H1 (cell line): ENCODE measurements at regions not wholly inside any gene's neighbourhood (a gene's known extent, or its start where the extent isn't known, plus 50 kb on each side); places are given as distances from the start of the nearest gene placed in this dataset.

Source experiments
- CBX5 ChIP-seq: fragments of 300-800, 300-1000 bp; sonication (generic); IDR thresholded peaks from 2 replicates; pipeline ENCODE4 v1.7.1; 2016; ENCODE audit warnings: antibody characterized with exemption, low read length, low read depth
- CHD1 ChIP-seq: IDR thresholded peaks from 2 replicates; pipeline ENCODE4 v1.6.1; 2012; ENCODE audit warnings: low read depth, low read length, improper control_type of control experiment
- EZH2 ChIP-seq: fragments of 200-600 bp; sonication (generic); IDR thresholded peaks from 2 replicates; pipeline ENCODE4 v1.7.1; 2012; ENCODE audit warnings: low read depth, mild to moderate bottlenecking, moderate library complexity, low read length, inconsistent platforms; ENCODE audit not compliant: severe bottlenecking
- JUN ChIP-seq: IDR thresholded peaks from 2 replicates; pipeline ENCODE4 v1.6.1; 2011; ENCODE audit warnings: low read depth, mild to moderate bottlenecking, improper control_type of control experiment, low read length
- USF2 ChIP-seq: IDR thresholded peaks from 2 replicates; pipeline ENCODE4 v1.6.1; 2011; ENCODE audit warnings: low read length, improper control_type of control experiment
- TF ChIP-seq, protein P1 (sequence below), 3 experiments: IDR thresholded peaks; 1 replicate in 2 of 3; 2 replicates in 1 of 3; pipeline versions ENCODE4 v1.5.1 to v1.6.1; 2011; ENCODE audit warnings: low read length in 3 of 3, mild to moderate bottlenecking in 3 of 3, inconsistent platforms in 2 of 3, low read depth in 1 of 3, moderate library complexity in 1 of 3; ENCODE audit not compliant: insufficient read depth in 1 of 3; ENCODE audit errors: control extremely low read depth in 1 of 3

- TF ChIP-seq JUN = no peak
- TF ChIP-seq, protein P1, sequence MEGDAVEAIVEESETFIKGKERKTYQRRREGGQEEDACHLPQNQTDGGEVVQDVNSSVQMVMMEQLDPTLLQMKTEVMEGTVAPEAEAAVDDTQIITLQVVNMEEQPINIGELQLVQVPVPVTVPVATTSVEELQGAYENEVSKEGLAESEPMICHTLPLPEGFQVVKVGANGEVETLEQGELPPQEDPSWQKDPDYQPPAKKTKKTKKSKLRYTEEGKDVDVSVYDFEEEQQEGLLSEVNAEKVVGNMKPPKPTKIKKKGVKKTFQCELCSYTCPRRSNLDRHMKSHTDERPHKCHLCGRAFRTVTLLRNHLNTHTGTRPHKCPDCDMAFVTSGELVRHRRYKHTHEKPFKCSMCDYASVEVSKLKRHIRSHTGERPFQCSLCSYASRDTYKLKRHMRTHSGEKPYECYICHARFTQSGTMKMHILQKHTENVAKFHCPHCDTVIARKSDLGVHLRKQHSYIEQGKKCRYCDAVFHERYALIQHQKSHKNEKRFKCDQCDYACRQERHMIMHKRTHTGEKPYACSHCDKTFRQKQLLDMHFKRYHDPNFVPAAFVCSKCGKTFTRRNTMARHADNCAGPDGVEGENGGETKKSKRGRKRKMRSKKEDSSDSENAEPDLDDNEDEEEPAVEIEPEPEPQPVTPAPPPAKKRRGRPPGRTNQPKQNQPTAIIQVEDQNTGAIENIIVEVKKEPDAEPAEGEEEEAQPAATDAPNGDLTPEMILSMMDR (IDR thresholded peaks at IDR 0.05; ENCODE audit: control extremely low read depth in 1 of 3, insufficient read depth in 1 of 3, low read depth in 1 of 3, low read length in 3 of 3) = no peak
- TF ChIP-seq CHD1 = no peak
- TF ChIP-seq CBX5 = no peak
- no peak for TF ChIP-seq USF2
- no peak for TF ChIP-seq EZH2
Observed at GRCh38 chr6:22436134-22436533, 133.2 kb upstream of the HDGFL1 start.
